Liver (tissue), 3 donors: ENCODE measurements at regions not wholly inside any gene's neighbourhood (a gene's known extent, or its start where the extent isn't known, plus 50 kb on each side); places are given as distances from the start of the nearest gene placed in this dataset.

Experiments used
- EGR1 ChIP-seq, 2 donors: IDR thresholded peaks; 2 replicates each; pipeline ENCODE4 v1.6.1; 2016 to 2018; ENCODE audit warnings: antibody characterized with exemption in 2 of 2, low read depth in 2 of 2
- GABPA ChIP-seq, 2 donors: IDR thresholded peaks in 1 of 2; conservative IDR thresholded peaks in 1 of 2; 2 replicates each; pipeline ENCODE4 v1.6.1; 2016; ENCODE audit warnings: antibody characterized with exemption in 2 of 2, mild to moderate bottlenecking in 1 of 2, moderate library complexity in 1 of 2
- HNF4A ChIP-seq, 2 donors: conservative IDR thresholded peaks; 2 replicates each; pipeline ENCODE4 v1.6.1; 2016; ENCODE audit warnings: antibody characterized with exemption in 2 of 2, mild to moderate bottlenecking in 2 of 2
- JUND ChIP-seq, 2 donors: IDR thresholded peaks; 2 replicates each; pipeline ENCODE4 v1.6.1; 2016; ENCODE audit warnings: antibody characterized with exemption in 2 of 2
- NR2F2 ChIP-seq: IDR thresholded peaks from 2 replicates; pipeline ENCODE4 v1.6.1; 2016; ENCODE audit warnings: antibody characterized with exemption
- RAD21 ChIP-seq, 2 donors: IDR thresholded peaks; 2 replicates each; pipeline ENCODE4 v1.6.1; 2016; ENCODE audit warnings: antibody characterized with exemption in 2 of 2, mild to moderate bottlenecking in 2 of 2
- SP1 ChIP-seq: IDR thresholded peaks from 2 replicates; pipeline ENCODE4 v1.6.1; 2018; ENCODE audit warnings: antibody characterized with exemption, mild to moderate bottlenecking
- TAF1 ChIP-seq: conservative IDR thresholded peaks from 2 replicates; pipeline ENCODE4 v1.6.1; 2016; ENCODE audit warnings: antibody characterized with exemption, mild to moderate bottlenecking
- YY1 ChIP-seq: IDR thresholded peaks from 2 replicates; pipeline ENCODE4 v1.6.1; 2016; ENCODE audit warnings: antibody characterized with exemption, mild to moderate bottlenecking
- TF ChIP-seq, protein P1 (sequence below): fragments of 150-350 bp; IDR thresholded peaks from 2 replicates; pipeline ENCODE4 v1.5.1; 2017; ENCODE audit warnings: improper control_type of control experiment, low read depth, low read length; ENCODE audit not compliant: missing input control
- TF ChIP-seq, protein P2 (sequence below): IDR thresholded peaks from 2 replicates; pipeline ENCODE4 v1.6.1; 2016; ENCODE audit warnings: antibody characterized with exemption
- TF ChIP-seq, protein P3 (sequence below): IDR thresholded peaks from 2 replicates; pipeline ENCODE4 v1.6.1; 2016; ENCODE audit warnings: antibody characterized with exemption
- TF ChIP-seq, protein P4 (sequence below): IDR thresholded peaks from 2 replicates; pipeline ENCODE4 v1.6.1; 2016; ENCODE audit warnings: antibody characterized with exemption
- donor health status: healthy.
- donor health status: healthy.

DNA sequence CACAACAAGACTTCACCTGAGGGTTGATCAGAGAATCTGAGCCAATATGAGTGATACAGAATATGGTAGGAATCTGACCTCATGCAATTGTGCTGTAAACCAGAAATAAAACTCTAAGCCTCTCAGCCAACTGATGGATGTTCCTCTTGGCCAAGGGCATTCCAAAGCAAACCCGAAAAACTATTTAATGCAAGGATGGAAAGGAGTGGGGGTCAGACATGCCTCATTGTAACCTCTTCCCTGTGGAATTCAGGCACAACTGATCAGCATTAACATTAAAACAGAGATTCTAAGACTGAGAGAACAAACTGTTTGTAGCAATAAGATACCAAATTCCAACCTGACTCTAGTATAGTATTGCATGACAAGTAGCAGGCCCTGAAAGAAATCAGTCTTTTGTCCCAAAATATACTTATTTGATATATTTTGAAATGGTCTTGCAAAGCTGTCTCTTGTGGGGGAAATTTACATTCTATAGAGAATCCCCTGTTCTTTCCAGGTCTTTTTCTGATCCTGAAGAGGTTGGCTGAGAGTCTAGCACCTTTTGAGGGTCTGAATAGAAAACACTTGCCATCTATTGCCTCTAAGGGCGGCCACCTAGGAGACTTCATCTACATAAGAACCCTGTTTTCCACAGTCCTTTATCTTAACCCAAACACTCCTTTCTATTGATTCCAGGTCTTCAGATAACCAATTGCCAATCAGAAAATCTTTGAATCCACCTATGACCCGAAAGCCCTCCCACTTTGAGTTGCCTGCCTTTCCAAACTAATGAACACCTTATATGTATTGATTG, 50.4 kb upstream of the WDR11 start:
- TF ChIP-seq, protein P1, sequence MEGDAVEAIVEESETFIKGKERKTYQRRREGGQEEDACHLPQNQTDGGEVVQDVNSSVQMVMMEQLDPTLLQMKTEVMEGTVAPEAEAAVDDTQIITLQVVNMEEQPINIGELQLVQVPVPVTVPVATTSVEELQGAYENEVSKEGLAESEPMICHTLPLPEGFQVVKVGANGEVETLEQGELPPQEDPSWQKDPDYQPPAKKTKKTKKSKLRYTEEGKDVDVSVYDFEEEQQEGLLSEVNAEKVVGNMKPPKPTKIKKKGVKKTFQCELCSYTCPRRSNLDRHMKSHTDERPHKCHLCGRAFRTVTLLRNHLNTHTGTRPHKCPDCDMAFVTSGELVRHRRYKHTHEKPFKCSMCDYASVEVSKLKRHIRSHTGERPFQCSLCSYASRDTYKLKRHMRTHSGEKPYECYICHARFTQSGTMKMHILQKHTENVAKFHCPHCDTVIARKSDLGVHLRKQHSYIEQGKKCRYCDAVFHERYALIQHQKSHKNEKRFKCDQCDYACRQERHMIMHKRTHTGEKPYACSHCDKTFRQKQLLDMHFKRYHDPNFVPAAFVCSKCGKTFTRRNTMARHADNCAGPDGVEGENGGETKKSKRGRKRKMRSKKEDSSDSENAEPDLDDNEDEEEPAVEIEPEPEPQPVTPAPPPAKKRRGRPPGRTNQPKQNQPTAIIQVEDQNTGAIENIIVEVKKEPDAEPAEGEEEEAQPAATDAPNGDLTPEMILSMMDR = no peak
- TF ChIP-seq RAD21 (IDR thresholded peaks at IDR 0.05) (no peak), TAF1 (no peak), SP1 (no peak), HNF4A (conservative IDR thresholded peaks at IDR 0.05) (no peak), EGR1 (IDR thresholded peaks at IDR 0.05; ENCODE audit: low read depth in 2 of 2) (no peak), YY1 (no peak), NR2F2 (no peak), GABPA (IDR thresholded peaks at IDR 0.05 in 1 of 2, conservative IDR thresholded peaks at IDR 0.05 in 1 of 2) (no peak), JUND (IDR thresholded peaks at IDR 0.05) (no peak)
- TF ChIP-seq, protein P2, sequence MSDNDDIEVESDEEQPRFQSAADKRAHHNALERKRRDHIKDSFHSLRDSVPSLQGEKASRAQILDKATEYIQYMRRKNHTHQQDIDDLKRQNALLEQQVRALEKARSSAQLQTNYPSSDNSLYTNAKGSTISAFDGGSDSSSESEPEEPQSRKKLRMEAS = no peak
- TF ChIP-seq, protein P3, sequence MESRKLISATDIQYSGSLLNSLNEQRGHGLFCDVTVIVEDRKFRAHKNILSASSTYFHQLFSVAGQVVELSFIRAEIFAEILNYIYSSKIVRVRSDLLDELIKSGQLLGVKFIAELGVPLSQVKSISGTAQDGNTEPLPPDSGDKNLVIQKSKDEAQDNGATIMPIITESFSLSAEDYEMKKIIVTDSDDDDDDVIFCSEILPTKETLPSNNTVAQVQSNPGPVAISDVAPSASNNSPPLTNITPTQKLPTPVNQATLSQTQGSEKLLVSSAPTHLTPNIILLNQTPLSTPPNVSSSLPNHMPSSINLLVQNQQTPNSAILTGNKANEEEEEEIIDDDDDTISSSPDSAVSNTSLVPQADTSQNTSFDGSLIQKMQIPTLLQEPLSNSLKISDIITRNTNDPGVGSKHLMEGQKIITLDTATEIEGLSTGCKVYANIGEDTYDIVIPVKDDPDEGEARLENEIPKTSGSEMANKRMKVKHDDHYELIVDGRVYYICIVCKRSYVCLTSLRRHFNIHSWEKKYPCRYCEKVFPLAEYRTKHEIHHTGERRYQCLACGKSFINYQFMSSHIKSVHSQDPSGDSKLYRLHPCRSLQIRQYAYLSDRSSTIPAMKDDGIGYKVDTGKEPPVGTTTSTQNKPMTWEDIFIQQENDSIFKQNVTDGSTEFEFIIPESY = no peak
- TF ChIP-seq, protein P4, sequence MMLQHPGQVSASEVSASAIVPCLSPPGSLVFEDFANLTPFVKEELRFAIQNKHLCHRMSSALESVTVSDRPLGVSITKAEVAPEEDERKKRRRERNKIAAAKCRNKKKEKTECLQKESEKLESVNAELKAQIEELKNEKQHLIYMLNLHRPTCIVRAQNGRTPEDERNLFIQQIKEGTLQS = no peak
